Activated T-cell treated with anti-CD3 and anti-CD28 coated beads, Interleukin-2, amount 50 U/mL, for 1 hour (primary cell): ENCODE measurements at regions not wholly inside any gene's neighbourhood (a gene's known extent, or its start where the extent isn't known, plus 50 kb on each side); places are given as distances from the start of the nearest gene placed in this dataset.

Experiments used
- DNase-seq: peaks from one replicate; pipeline ENCODE4 v3.0.0-alpha.2; 2020

GRCh38 chr5:166507810-166508425 lies 1783.5 kb upstream of the WWC1 start:
- DNase-seq = no peak

GRCh38 chr5:166509085-166509484 lies 1782.4 kb upstream of the WWC1 start:
- no peak for DNase-seq

GRCh38 chr5:166517976-166518375 lies 1773.5 kb upstream of the WWC1 start:
- no peak for DNase-seq

GRCh38 chr5:166523206-166523605 lies 1768.2 kb upstream of the WWC1 start:
- no peak for DNase-seq

GRCh38 chr5:166529200-166529599 lies 1762.2 kb upstream of the WWC1 start:
- no peak for DNase-seq

GRCh38 chr5:166532456-166533220 lies 1758.8 kb upstream of the WWC1 start:
- no peak for DNase-seq

- no peak for DNase-seq
Observed at GRCh38 chr5:166535641-166536040, 1755.8 kb upstream of the WWC1 start.

- no peak for DNase-seq
Observed at GRCh38 chr5:166540156-166540555, 1751.3 kb upstream of the WWC1 start.

- no peak for DNase-seq
Observed at GRCh38 chr5:166551384-166551783, 1740.1 kb upstream of the WWC1 start.

- no peak for DNase-seq
Observed at GRCh38 chr5:166553778-166554177, 1737.7 kb upstream of the WWC1 start.

GRCh38 chr5:166561759-166562158 lies 1729.7 kb upstream of the WWC1 start:
- no peak for DNase-seq

- DNase-seq = no peak
Observed at GRCh38 chr5:166562246-166562645, 1729.2 kb upstream of the WWC1 start.

GRCh38 chr5:166566725-166567124 lies 1724.7 kb upstream of the WWC1 start:
- no peak for DNase-seq

GRCh38 chr5:166570865-166571264 lies 1720.6 kb upstream of the WWC1 start:
- no peak for DNase-seq

GRCh38 chr5:166571668-166572067 lies 1719.8 kb upstream of the WWC1 start:
- DNase-seq = no peak

GRCh38 chr5:166576323-166576722 lies 1715.1 kb upstream of the WWC1 start:
- no peak for DNase-seq

- no peak for DNase-seq
Observed at GRCh38 chr5:166581826-166582225, 1709.6 kb upstream of the WWC1 start.

GRCh38 chr5:166582416-166582815 lies 1709.0 kb upstream of the WWC1 start:
- no peak for DNase-seq

- no peak for DNase-seq
Observed at GRCh38 chr5:166594567-166594966, 1696.9 kb upstream of the WWC1 start.

- no peak for DNase-seq
Observed at GRCh38 chr5:166595274-166595951, 1696.0 kb upstream of the WWC1 start.

GRCh38 chr5:166596043-166596442 lies 1695.4 kb upstream of the WWC1 start:
- DNase-seq = no peak

GRCh38 chr5:166602271-166602670 lies 1689.2 kb upstream of the WWC1 start:
- no peak for DNase-seq

GRCh38 chr5:166617507-166617906 lies 1673.9 kb upstream of the WWC1 start:
- no peak for DNase-seq

GRCh38 chr5:166618526-166618925 lies 1672.9 kb upstream of the WWC1 start:
- no peak for DNase-seq
